ENCODE measurements at regions not wholly inside any gene's neighbourhood (a gene's known extent, or its start where the extent isn't known, plus 50 kb on each side); places are given as distances from the start of the nearest gene placed in this dataset.
"Not testable (repeated sequence)": the region's sequence is repeated elsewhere in the genome, so short reads cannot be mapped to it uniquely, and the experiment has no call there.

DNA sequence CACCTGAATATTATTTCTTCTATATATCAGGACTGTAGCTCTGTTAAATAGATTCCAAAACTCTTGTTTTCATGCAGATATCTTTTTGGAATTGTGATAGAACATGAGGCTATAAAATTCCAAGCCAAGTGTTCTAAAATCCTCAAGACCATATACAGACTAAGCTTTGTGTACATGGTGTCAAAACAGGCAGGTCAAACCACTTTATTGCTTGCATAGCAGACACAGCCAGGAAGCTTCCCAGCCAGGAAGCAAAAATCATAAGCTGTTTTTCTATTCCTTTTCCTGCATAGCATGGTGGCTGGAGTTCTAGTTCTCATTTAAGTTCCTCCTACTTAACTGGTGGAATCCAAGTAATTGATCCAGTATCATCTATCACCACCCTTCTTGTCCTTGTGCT is 353.3 kb downstream of the PAX1 start:
- DNase-seq, result no peak

GRCh38 chr20:22055981-22056380 is 350.5 kb downstream of the PAX1 start:
- no peak for DNase-seq

- no peak for DNase-seq
These were observed 346.7 kb downstream of the PAX1 start for GRCh38 chr20:22052025-22052650.

DNA sequence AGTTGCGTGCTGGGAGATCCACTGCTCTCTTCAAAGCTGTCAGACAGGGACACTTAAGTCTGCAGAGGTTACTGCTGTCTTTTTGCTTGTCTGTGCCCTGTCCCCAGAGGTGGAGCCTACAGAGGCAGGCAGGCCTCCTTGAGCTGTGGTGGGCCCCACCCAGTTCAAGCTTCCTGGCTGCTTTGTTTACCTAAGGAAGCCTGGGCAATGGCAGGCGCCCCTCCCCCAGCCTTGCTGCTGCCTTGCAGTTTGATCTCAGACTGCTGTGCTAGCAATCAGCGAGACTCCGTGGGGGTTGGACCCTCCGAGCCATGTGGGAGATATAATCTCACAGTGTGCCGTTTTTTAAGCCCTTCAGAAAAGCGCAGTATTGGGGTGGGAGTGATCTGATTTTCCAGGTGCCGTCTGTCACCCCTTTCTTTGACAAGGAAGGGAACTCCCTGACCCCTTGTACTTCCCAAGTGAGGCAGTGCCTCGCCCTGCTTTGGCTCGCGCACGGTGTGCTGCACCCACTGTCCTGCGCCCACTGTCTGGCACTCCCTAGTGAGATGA is 340.6 kb downstream of the PAX1 start:
- DNase-seq, result not testable (repeated sequence)

DNA sequence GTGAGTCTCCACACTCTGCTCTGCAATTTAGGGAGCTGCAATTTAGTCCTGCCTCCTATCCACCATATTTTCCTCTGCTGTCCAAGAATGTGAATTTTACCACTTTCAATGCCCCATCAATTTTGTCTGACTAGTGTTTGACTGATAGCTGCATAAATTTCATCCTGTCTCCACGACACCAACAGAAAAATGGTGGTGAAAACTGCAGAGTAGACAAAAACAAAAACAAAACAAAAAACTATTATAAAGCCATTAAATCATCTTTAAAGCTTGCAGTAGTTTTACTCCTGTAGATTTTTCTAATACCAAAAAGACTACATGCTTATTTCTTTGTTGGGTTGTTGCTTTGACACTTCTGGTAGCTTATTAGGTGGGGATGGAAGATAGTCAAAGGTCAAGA is 322.0 kb downstream of the PAX1 start:
- DNase-seq, result no peak

- DNase-seq, result no peak
These were observed 314.7 kb downstream of the PAX1 start for GRCh38 chr20:22020201-22020600.

- DNase-seq, result no peak
These were observed 303.0 kb downstream of the PAX1 start for GRCh38 chr20:22008456-22008855.

DNA sequence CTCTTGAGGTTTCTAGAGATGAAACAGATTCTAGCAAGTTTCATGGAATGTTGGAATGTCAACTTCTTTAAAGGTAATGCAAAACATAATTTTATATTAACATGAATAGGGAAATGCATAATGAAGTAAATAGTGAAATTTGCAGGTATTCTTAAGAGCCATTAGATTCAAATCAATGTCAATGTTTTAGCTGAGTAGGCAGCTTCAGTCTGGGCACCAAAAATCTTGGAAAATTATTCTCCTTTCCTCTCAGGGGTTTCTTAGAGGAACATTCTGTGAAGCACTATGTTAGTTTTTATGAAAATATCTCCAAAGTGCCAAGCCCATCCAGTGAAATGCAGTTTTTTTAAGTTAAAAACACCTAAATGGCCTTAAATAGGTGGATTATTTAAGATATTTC is 300.8 kb downstream of the PAX1 start:
- DNase-seq, result no peak

DNA sequence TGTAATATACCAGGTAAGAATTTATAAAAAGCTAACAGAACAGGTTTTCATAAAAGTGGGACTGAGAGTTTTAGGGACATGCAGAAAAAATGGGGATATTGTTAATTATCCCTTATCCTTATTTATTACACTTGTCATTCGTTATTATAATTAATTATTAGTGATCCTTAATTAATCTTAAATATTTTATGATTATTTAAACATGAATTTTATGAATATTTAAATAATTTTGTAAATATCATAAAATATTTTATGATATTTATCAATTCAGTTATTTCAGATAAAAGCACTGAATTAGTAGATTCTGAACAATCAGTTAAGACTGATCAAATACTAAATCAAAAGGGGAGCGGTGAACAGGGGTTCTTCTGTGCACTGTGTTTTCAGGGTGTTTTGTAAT is 300.1 kb downstream of the PAX1 start:
- DNase-seq, result no peak

DNA sequence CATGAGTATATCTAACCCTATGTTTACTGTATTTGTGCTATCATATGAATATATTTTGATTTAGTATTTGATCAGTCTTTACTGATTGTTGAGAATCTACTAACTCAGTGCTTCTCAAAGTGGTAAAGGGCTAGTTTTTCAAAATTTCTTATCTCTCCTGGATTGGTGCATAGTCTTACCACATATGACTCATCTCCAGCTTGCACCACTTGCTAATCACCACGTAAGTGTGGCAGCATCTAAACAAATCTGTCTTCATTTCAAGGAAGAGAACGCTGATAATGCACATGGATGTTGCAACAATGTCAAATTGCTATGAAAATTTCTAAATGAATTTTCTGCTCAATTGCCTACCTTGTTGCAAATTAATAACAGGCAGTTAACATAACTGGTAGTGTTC is 299.5 kb downstream of the PAX1 start:
- no peak for DNase-seq

- DNase-seq, result no peak
These were observed 298.2 kb downstream of the PAX1 start for GRCh38 chr20:22003680-22004079.

DNA sequence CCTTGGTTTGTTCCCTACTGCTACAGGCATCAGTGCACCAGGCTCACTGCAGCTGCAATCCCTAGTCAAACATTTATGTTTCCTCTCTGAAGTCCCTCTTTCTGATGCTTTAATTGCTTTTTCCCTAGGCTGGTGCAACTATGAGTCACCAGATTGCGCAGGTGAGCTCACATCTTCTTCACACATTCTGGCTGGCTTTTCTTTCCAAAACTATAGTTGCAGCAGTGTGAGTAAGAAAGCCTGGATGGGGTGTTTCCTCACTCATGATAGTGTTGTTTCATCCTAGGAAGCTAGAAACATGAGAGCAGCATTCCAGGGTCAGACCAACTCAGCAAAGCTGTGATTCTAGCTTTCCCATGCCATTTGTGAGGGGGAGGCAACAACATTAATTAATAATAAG is 296.4 kb downstream of the PAX1 start:
- no peak for DNase-seq

GRCh38 chr20:21995461-21995860 is 290.0 kb downstream of the PAX1 start:
- no peak for DNase-seq

- no peak for DNase-seq
These were observed 288.7 kb downstream of the PAX1 start for GRCh38 chr20:21994203-21994602.

DNA sequence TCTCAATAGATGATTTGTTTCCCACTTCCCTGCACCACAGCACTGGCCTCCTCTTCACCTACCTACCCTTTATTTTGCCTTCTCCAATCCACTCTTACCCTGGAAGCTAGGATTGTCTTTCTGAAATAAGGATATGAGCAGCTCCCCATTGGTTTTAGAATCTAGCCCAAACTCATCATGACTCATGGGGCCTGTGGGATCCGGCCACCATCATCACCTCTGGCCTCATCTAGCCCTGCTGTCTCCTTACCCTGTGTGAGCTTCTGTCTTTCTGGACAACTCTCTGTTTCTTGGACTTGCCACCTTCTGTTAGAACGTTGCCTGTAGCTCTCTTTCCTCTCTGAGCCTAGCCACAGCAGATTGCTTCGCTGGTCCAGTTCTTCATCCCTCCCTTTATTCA is 277.1 kb downstream of the PAX1 start:
- no peak for DNase-seq

GRCh38 chr20:21981597-21982344 is 276.3 kb downstream of the PAX1 start:
- DNase-seq, result no peak

DNA sequence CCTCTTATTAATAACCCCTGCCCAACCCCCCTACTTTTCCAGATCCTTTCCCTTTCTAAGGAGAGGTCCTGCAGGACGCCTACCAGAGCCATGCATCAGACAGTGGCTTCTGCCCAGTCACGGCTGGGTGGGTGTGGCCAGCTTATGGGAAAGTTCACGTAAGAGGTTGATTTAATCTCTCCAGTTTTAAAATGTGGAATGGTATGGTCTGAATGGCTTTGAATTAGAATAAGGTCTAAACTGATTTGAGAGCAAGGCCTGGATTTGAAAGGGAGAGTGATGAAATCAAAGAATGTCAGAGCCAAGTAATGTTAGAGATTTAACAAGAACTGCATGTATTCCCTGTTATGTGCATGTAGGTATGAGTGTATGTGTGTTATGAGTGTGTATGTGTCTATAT is 275.7 kb downstream of the PAX1 start:
- DNase-seq, result no peak

GRCh38 chr20:21971436-21971835 is 266.0 kb downstream of the PAX1 start:
- DNase-seq, result no peak

DNA sequence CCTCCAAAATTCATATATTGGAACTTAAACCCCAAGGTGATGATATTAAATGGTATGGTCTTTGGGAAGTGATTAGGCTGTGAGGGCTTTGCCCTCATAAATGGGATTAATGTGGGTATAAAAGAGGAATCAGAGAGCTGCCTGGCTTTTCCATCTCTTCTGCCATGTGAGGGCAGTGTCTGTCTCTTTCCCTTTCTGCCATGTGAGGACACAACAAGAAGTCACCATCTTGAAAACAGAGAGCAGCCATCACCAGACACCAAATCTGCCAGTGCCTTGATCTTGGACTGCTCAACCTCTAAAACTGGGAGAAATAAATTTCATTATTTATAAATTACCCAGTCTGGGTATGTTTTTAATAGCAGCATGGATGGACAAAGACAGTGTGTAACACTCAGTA is 263.0 kb downstream of the PAX1 start:
- DNase-seq, result no peak

GRCh38 chr20:21967481-21967880 is 262.0 kb downstream of the PAX1 start:
- no peak for DNase-seq

- DNase-seq, result no peak
These were observed 251.1 kb downstream of the PAX1 start for GRCh38 chr20:21956591-21956990.

GRCh38 chr20:21947406-21947805 is 241.9 kb downstream of the PAX1 start:
- no peak for DNase-seq

DNA sequence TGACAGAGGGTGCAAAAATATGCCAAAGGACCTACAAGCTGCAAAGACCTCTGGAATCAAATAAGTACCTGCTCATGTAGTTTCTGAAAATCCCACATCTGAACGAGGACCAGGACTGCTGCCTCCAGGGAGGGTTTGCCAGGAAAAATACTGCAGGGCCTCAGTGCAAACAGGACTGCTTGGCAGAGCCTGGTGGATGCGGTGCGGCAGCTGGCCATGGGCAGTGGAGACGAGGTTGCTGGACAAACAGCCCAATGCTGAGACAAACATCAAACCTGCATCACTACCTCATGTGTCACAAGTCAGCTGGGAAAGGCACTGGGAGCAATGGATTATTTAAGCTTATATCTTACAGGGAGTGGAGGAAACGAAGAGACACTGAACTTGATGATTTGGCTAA is 238.8 kb downstream of the PAX1 start:
- no peak for DNase-seq

GRCh38 chr20:21941941-21942805 is 236.7 kb downstream of the PAX1 start:
- no peak for DNase-seq
